GOT3 (cell line): ENCODE measurements at regions not wholly inside any gene's neighbourhood (a gene's known extent, or its start where the extent isn't known, plus 50 kb on each side); places are given as distances from the start of the nearest gene placed in this dataset.
"Not testable (repeated sequence)": the region's sequence is repeated elsewhere in the genome, so short reads cannot be mapped to it uniquely, and the experiment has no call there.

ENCODE experiments used
- DNase-seq: peaks from one replicate; lab custom pipeline; 2025; ENCODE audit warnings: mixed read lengths; lab: John Stamatoyannopoulos, UW

GRCh38 chr15:47119349-47119748 lies 598.0 kb upstream of the SEMA6D start:
- DNase-seq, result no peak

- no peak for DNase-seq
These were observed 592.7 kb upstream of the SEMA6D start for GRCh38 chr15:47124430-47125102.

- DNase-seq, result no peak
These were observed 588.3 kb upstream of the SEMA6D start for GRCh38 chr15:47129033-47129432.

DNA sequence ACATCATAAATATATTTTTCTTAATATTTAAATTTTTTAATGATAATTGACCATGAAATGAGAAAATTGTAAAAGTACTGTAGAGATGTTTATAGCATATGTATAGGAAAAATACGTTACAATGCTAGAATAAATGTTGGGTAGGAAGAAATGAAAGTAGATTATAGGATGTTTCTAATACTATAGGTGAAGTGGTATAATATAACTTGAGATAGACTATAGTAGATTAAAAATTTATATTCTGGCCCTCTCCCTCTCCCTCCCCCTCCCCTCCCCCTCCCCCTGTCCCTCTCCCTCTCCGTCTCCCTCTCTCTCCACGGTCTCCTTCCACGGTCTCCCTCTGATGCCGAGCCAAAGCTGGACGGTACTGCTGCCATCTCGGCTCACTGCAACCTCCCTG lies 585.9 kb upstream of the SEMA6D start:
- not testable (repeated sequence) for DNase-seq

- no peak for DNase-seq
These were observed 582.0 kb upstream of the SEMA6D start for GRCh38 chr15:47135267-47135666.

DNA sequence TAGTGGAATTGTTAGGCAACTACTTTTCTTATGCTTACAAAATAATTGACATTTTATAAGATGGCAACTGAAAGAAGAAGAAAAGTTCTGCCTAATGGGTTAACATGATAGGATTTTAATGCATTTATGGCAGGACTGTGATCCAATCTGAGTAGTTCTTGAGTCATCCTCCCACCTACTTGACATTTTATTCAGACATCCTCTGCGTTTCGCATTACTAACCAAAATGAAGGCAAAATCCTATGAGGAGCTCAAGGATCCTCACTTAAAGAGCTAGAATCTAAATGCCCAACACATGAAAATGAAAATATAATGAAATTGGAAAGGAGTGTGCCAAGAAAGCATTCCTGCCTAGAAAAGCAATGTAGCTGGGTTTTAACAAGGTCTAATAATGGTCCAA lies 581.1 kb upstream of the SEMA6D start:
- DNase-seq, result no peak

DNA sequence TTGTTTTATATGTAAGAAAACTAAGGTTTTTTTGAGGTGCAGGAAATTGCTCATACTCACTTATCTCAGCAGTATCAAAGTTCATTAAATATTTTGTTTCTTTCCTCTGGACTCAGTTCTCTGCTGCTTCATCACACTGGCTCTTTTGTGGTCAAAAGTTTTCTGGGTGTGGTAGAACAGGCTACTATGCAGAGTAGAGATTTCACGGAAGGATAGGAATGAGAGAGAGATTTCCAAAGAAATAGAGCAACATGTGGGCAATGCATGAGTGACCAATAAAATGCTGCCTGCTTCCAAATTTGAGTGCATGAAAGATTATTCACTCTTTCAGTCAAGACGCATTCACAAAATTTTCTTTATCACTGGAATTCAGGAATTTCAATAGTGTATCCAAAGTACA lies 577.3 kb upstream of the SEMA6D start:
- DNase-seq, result no peak

- DNase-seq, result no peak
These were observed 559.5 kb upstream of the SEMA6D start for GRCh38 chr15:47157827-47158226.

DNA sequence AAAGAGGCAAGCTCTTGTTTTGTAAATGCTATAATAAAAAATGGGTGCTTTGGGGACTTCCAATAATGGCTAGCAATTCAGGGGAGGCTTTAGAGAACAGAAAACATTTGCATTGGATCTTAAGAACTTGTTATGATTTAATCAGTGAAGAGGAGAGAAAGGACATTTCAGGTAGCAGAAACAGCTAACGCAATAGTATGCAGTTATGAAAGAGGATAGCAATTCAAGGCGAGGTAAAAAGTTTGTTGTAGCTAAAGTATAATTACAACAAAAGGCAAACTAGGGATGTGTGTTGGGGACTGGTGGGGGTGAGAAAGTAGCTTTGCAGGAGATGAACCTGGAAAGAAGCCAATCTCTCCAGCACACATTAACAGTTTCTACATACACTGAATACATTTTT lies 558.7 kb upstream of the SEMA6D start:
- DNase-seq, result no peak

GRCh38 chr15:47177177-47177576 lies 540.1 kb upstream of the SEMA6D start:
- DNase-seq, result no peak

- no peak for DNase-seq
These were observed 537.3 kb upstream of the SEMA6D start for GRCh38 chr15:47179988-47180387.

DNA sequence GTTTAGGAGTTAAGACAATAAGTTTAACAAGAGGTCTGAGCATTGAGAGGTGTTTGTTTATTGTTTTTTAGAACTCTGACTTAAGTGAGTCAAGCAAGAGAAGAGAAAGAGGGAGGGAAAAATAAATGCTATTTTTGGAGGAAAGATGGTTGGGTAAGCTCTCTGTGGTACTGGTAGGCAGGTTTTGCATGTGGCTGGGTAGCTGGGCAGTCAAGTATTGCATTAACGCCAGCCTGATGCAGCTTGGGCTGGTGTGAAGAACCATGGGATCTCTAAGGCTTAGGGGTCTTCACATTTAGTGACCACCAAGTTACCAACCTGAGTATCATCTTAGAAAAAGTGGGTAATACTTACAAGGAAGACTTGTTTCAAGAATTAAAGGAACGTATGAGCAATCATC lies 534.5 kb upstream of the SEMA6D start:
- no peak for DNase-seq

- no peak for DNase-seq
These were observed 533.0 kb upstream of the SEMA6D start for GRCh38 chr15:47184003-47184907.

GRCh38 chr15:47184908-47185801 lies 532.1 kb upstream of the SEMA6D start:
- no peak for DNase-seq

GRCh38 chr15:47186075-47186474 lies 531.2 kb upstream of the SEMA6D start:
- DNase-seq, result no peak

GRCh38 chr15:47188758-47189507 lies 528.4 kb upstream of the SEMA6D start:
- no peak for DNase-seq

- no peak for DNase-seq
These were observed 522.6 kb upstream of the SEMA6D start for GRCh38 chr15:47194718-47195117.

DNA sequence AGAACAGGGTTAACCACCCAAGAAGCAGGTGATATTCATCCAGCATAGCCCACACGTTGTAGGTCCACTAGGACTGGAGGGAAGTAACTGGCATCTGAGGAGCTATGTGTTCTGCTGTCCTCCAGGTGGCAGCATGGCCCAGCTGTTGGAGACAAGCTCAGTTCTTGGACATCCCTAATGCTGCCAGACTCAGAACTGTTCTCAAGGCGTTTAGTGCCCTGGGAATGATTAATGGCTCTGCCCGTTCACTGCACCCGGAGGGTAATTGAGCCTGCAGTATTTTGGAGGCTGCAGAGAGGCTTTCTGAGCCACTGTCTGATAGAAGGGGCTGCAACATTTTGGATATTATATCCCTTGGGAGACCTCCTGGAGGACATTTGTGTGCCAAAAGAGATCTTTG lies 521.3 kb upstream of the SEMA6D start:
- DNase-seq, result peak; percentile 17

DNA sequence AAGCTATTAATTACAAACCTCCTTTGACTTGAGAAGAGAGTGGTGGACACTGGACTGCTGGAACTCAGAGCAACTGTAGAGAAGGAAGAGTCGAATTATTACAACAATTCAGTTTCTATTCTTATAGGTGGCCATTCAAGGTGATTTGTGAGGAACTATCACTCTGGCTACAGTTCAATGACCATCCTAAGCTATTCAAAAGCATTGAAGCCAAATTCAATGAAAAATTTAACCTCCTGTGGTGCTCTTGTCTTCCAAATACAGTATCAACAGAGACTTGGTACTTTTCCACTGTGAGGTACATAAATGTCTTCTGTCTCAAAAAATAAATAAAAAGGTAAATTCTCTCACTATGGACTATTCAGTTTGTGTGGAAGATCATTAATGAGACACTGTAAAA lies 513.3 kb upstream of the SEMA6D start:
- no peak for DNase-seq

GRCh38 chr15:47206358-47206978 lies 510.8 kb upstream of the SEMA6D start:
- no peak for DNase-seq

DNA sequence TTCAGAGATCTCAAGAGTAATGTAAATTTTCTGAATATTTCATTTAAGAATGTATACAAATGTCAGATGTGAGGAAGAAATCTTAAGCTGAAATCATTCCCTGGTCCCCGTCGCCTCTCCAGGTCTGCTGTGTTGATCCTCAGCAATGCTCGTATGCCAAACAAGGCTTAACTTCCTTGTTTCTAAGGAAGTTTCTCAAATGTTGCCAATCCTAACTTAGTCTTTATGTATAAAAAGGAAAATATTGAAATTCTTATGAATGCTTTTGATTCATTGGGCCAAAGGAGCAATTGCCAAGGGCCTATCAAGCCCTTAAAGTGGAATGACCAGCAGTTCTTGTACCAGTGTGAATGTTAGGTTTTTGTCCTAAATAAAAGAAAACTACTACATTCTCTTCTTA lies 507.7 kb upstream of the SEMA6D start:
- DNase-seq, result no peak
